C4-2B (cell line): ENCODE measurements at regions not wholly inside any gene's neighbourhood (a gene's known extent, or its start where the extent isn't known, plus 50 kb on each side); places are given as distances from the start of the nearest gene placed in this dataset.

Source experiments
- ZFX ChIP-seq: fragments of 450-650 bp; IDR thresholded peaks from 2 replicates; pipeline ENCODE4 v1.6.1; 2017
- TF ChIP-seq, protein P1 (sequence below): fragments of 450-650 bp; conservative IDR thresholded peaks from 2 replicates; pipeline ENCODE4 v1.5.1; 2017; ENCODE audit warnings: mild to moderate bottlenecking

GRCh38 chr3:64365877-64366276 is 140.6 kb upstream of the PRICKLE2 start:
- TF ChIP-seq, protein P1, sequence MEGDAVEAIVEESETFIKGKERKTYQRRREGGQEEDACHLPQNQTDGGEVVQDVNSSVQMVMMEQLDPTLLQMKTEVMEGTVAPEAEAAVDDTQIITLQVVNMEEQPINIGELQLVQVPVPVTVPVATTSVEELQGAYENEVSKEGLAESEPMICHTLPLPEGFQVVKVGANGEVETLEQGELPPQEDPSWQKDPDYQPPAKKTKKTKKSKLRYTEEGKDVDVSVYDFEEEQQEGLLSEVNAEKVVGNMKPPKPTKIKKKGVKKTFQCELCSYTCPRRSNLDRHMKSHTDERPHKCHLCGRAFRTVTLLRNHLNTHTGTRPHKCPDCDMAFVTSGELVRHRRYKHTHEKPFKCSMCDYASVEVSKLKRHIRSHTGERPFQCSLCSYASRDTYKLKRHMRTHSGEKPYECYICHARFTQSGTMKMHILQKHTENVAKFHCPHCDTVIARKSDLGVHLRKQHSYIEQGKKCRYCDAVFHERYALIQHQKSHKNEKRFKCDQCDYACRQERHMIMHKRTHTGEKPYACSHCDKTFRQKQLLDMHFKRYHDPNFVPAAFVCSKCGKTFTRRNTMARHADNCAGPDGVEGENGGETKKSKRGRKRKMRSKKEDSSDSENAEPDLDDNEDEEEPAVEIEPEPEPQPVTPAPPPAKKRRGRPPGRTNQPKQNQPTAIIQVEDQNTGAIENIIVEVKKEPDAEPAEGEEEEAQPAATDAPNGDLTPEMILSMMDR = no peak
- TF ChIP-seq ZFX = no peak
